ENCODE measurements at regions not wholly inside any gene's neighbourhood (a gene's known extent, or its start where the extent isn't known, plus 50 kb on each side); places are given as distances from the start of the nearest gene placed in this dataset.

DNA sequence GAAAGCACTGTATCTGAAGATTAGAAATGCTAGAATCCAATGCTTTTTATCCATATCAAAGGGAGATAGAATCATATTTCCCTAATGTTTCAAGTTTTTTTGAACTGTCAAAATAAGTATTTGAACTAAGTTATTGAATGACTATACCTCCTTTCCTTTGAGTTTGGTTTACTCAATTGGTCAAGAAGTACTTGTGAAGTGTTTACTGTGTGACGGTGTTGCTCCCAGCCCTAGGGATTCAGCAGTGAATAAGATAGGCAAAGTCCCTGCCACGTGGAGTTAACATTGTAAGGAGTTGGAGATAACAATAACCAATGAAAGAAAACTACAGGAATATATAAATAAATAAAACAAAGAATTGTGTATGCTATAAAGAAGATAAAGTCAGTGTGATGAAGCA, 535.9 kb downstream of the FRK start:
- TF ChIP-seq, protein P1, sequence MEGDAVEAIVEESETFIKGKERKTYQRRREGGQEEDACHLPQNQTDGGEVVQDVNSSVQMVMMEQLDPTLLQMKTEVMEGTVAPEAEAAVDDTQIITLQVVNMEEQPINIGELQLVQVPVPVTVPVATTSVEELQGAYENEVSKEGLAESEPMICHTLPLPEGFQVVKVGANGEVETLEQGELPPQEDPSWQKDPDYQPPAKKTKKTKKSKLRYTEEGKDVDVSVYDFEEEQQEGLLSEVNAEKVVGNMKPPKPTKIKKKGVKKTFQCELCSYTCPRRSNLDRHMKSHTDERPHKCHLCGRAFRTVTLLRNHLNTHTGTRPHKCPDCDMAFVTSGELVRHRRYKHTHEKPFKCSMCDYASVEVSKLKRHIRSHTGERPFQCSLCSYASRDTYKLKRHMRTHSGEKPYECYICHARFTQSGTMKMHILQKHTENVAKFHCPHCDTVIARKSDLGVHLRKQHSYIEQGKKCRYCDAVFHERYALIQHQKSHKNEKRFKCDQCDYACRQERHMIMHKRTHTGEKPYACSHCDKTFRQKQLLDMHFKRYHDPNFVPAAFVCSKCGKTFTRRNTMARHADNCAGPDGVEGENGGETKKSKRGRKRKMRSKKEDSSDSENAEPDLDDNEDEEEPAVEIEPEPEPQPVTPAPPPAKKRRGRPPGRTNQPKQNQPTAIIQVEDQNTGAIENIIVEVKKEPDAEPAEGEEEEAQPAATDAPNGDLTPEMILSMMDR (conservative IDR thresholded peaks at IDR 0.05; ENCODE audit: low read depth in 2 of 2) = no peak
- no peak for TF ChIP-seq EZH2 (IDR thresholded peaks at IDR 0.05; ENCODE audit: low read depth, unreplicated experiment)
- TF ChIP-seq NANOG (IDR thresholded peaks at IDR 0.05; ENCODE audit: borderline replicate concordance) = no peak

Data from GM23338 (cell line).